Activated B cell treated with CpG ODN at 0.5 μM for 24 hours (primary cell): ENCODE measurements at regions not wholly inside any gene's neighbourhood (a gene's known extent, or its start where the extent isn't known, plus 50 kb on each side); places are given as distances from the start of the nearest gene placed in this dataset.

Source experiments
- ATAC-seq: fragments of 200-7000 bp; cut with Tn5 transposase; one replicate; pipeline ENCODE4 v1.10.0; 2021; ENCODE audit warnings: low read depth, mild to moderate bottlenecking, moderate library complexity
- CTCF ChIA-PET: fragments of 350-600 bp; sonication (Branson Sonifier 250); formaldehyde crosslinking; loops from one replicate; lab custom pipeline; 2021; ENCODE audit warnings: antibody characterized with exemption; lab: Charles Lee
- POLR2A ChIA-PET: fragments of 350-600 bp; sonication (Branson Sonifier 250); formaldehyde crosslinking; loops from one replicate; lab custom pipeline; 2021; ENCODE audit warnings: antibody characterized with exemption; lab: Charles Lee
- DNase-seq: peaks from one replicate; pipeline ENCODE4 v3.0.0; 2022
- H3K27ac Mint-ChIP-seq: one replicate; pipeline ENCODE4 v1.8.0; 2020; ENCODE audit warnings: mixed read lengths
- H3K27me3 Mint-ChIP-seq: one replicate; pipeline ENCODE4 v1.8.0; 2021; ENCODE audit warnings: mixed read lengths
- H3K36me3 Mint-ChIP-seq: one replicate; pipeline ENCODE4 v1.8.0; 2021; ENCODE audit warnings: low read depth, mixed read lengths
- H3K4me1 Mint-ChIP-seq: one replicate; pipeline ENCODE4 v1.8.0; 2021; ENCODE audit warnings: mixed read lengths
- H3K4me3 Mint-ChIP-seq: one replicate; pipeline ENCODE4 v1.8.0; 2020; ENCODE audit warnings: mild to moderate bottlenecking, mixed read lengths
- H3K9me3 Mint-ChIP-seq: one replicate; pipeline ENCODE4 v1.8.0; 2020; ENCODE audit warnings: mixed read lengths
- intact Hi-C: fragments of 100-400 bp; cut with micrococcal nuclease; formaldehyde crosslinking; loops from one replicate; pipeline ENCODE4 v1.15.1; 2024
- TF ChIP-seq, protein P1 (sequence below): fragments of 200-600 bp; IDR thresholded peaks from one replicate; pipeline ENCODE4 v1.8.0; 2022; ENCODE audit warnings: antibody characterized with exemption, mild to moderate bottlenecking

DNA sequence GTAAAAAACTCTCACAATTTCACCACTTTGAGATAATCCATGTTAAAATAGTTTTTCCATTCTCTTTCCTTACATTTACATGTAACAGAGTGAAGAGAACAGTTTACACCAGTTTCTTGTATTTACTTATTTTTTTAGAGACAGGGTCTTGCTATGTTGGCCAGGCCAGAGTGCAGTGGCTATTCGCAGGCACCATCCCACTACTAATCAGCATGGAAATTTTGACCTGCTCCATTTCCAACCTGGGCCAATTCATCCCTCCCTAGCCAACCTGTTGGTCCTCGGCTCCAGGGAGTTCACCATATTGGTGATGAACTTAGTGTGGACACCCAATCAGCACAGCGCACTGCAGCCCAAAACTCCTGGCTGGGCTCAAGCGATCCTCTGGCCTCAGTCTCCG lies 74.1 kb downstream of the LYZL2 start:
- intact Hi-C loops = no loop called here
- peaks cover 4% of the 10 kb centered on the region for H3K4me1 Mint-ChIP-seq
- no peaks in the 10 kb centered on the region for H3K36me3 Mint-ChIP-seq
- H3K27me3 Mint-ChIP-seq = no peaks in the 10 kb centered on the region
- ATAC-seq (no peak), DNase-seq (no peak)
- ChIA-PET POLR2A (interaction anchor here (0.7 kb wide), 1 partner anchor 13 kb away, joined by 3 read pairs; no protein-coding TSS in a partner anchor), CTCF (interaction anchor here (1.1 kb wide), 1 partner anchor 26 kb away, joined by 4 read pairs; no protein-coding TSS in a partner anchor)
- H3K9me3 Mint-ChIP-seq = no peaks in the 10 kb centered on the region
- H3K4me3 Mint-ChIP-seq = no peak overlapping the region
- H3K27ac Mint-ChIP-seq = no peak overlapping the region
- TF ChIP-seq, protein P1, sequence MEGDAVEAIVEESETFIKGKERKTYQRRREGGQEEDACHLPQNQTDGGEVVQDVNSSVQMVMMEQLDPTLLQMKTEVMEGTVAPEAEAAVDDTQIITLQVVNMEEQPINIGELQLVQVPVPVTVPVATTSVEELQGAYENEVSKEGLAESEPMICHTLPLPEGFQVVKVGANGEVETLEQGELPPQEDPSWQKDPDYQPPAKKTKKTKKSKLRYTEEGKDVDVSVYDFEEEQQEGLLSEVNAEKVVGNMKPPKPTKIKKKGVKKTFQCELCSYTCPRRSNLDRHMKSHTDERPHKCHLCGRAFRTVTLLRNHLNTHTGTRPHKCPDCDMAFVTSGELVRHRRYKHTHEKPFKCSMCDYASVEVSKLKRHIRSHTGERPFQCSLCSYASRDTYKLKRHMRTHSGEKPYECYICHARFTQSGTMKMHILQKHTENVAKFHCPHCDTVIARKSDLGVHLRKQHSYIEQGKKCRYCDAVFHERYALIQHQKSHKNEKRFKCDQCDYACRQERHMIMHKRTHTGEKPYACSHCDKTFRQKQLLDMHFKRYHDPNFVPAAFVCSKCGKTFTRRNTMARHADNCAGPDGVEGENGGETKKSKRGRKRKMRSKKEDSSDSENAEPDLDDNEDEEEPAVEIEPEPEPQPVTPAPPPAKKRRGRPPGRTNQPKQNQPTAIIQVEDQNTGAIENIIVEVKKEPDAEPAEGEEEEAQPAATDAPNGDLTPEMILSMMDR = no peak

- ATAC-seq (no peak), DNase-seq (no peak)
- ChIA-PET CTCF (interaction anchor here (0.7 to 2.1 kb wide), 5 partner anchors 27 to 195 kb away, joined by 3 to 6 read pairs (median 4); no protein-coding TSS in a partner anchor), POLR2A (no interaction called here)
- Mint-ChIP-seq H3K4me1 (peaks cover 4% of the 10 kb centered on the region), H3K4me3 (no peak overlapping the region), H3K9me3 (no peaks in the 10 kb centered on the region), H3K27ac (no peak overlapping the region), H3K27me3 (no peaks in the 10 kb centered on the region), H3K36me3 (no peaks in the 10 kb centered on the region)
- TF ChIP-seq, protein P1 = no peak
- intact Hi-C loops = no loop called here
Observed at GRCh38 chr10:30554440-30554825, 75.1 kb downstream of the LYZL2 start.

DNA sequence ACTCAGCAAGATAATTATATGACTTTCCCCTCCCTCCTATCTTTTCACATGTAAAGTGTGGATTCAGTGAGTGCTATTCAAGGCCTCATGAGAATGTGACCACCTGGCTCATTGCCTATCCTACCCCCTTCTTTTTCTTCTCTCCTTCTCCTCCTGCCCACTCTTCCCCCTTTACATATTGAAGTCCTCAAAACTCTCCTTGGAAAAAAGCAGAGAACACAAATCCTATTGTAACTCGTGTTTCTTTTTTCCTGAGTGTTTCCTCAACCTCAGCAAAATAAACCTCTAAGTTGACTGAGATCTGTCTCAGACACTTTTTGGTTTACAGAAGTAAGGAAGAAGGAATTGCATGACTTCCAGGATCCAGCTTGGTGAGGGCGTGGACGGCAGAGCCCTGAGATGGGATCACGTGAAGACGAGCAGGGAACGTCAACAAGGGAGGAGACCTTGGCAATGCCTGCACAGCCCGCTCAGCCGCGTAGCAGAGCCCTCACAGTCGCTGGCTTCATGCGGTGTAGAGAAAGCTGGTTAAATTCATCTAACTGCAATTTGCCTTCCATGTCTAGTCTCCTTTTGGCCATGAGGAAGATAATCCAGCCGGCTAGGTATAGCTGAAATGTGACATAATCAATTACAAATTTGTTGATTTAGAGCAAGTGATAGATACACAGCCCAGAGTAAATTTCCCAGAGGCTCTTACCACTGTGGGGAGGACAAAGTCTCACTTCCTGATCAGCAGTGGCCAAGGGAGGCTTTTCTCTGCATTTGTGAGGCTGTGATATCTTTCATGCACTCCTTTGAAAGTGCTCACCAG lies 75.7 kb downstream of the LYZL2 start:
- POLR2A ChIA-PET = no interaction called here
- intact Hi-C loops = no loop called here
- no peak for ATAC-seq

GRCh38 chr10:30553018-30553625 lies 76.4 kb downstream of the LYZL2 start:
- intact Hi-C loops = no loop called here
- ChIA-PET CTCF (interaction anchor here (2.1 kb wide), 1 partner anchor 38 kb away, joined by 6 read pairs; no protein-coding TSS in a partner anchor), POLR2A (no interaction called here)
- Mint-ChIP-seq H3K27ac (no peak overlapping the region), H3K27me3 (no peaks in the 10 kb centered on the region), H3K36me3 (no peaks in the 10 kb centered on the region), H3K9me3 (no peaks in the 10 kb centered on the region), H3K4me3 (no peak overlapping the region), H3K4me1 (peaks cover 4% of the 10 kb centered on the region)
- TF ChIP-seq, protein P1 = no peak
- DNase-seq (no peak), ATAC-seq (no peak)

More for the DNA sequence above, 75.7 kb downstream of the LYZL2 start:
- peaks cover 4% of the 10 kb centered on the region for H3K4me1 Mint-ChIP-seq
- no peak for DNase-seq
- H3K27ac Mint-ChIP-seq = peak overlapping the region; percentile 36
- H3K36me3 Mint-ChIP-seq = no peaks in the 10 kb centered on the region
- H3K4me3 Mint-ChIP-seq = no peak overlapping the region
- CTCF ChIA-PET = interaction anchor here (0.7 to 2.1 kb wide), 4 partner anchors 37 to 195 kb away, joined by 3 to 6 read pairs (median 4); no protein-coding TSS in a partner anchor
- H3K9me3 Mint-ChIP-seq = no peaks in the 10 kb centered on the region
- TF ChIP-seq, protein P1 = no peak
- no peaks in the 10 kb centered on the region for H3K27me3 Mint-ChIP-seq
